HepG2 (cell line): ENCODE measurements at regions not wholly inside any gene's neighbourhood (a gene's known extent, or its start where the extent isn't known, plus 50 kb on each side); places are given as distances from the start of the nearest gene placed in this dataset.

Source experiments
- ATAC-seq: fragments of 200-7000 bp; cut with Tn5 transposase; 3 replicates; pipeline ENCODE4 v1.9.1; 2020; ENCODE audit warnings: mild to moderate bottlenecking, moderate library complexity
- BruUV-seq: library from RNA; stranded (reverse); fragments of 400-500 nt; replicated peaks from 2 replicates; lab custom pipeline; 2021; lab: Mats Ljungman, UMichigan
- CTCF ChIA-PET: fragments of 300-600 bp; formaldehyde crosslinking; extraction: SDS; loops from one replicate; lab custom pipeline; 2021; ENCODE audit warnings: low total read pairs, inconsistent platforms, low intra/inter-chr PET ratio; lab: Yijun Ruan, JAX
- POLR2A ChIA-PET: fragments of 350-600 bp; sonication (Branson Sonifier 250); formaldehyde crosslinking; loops from one replicate; lab custom pipeline; 2020; ENCODE audit warnings: antibody characterized with exemption, inconsistent platforms; lab: Yijun Ruan, JAX
- DNase-seq: peaks from one replicate; pipeline ENCODE4 v3.0.0-alpha.2; 2015; ENCODE audit warnings: low spot score
- FAIRE-seq: peaks from 3 replicates; lab custom pipeline; 2011; peaks lifted over from hg19 to GRCh38; lab: Jason Lieb, UNC
- H2AFZ ChIP-seq: one replicate; pipeline ENCODE4 v1.6.1; 2011; ENCODE audit warnings: low read length, inconsistent platforms
- H3K27ac ChIP-seq: fragments of 300-600 bp; 3 replicates; pipeline ENCODE4 v1.8.0; 2011; ENCODE audit warnings: mixed run types, mild to moderate bottlenecking, mixed read lengths, low read length, inconsistent platforms; ENCODE audit not compliant: insufficient read depth; ENCODE audit errors: extremely low read length
- H3K27me3 ChIP-seq, 2 experiments: fragments of 200-600 bp in 1 of 2; 2 replicates in 1 of 2; 3 replicates in 1 of 2; pipeline versions ENCODE4 v1.6.0 to v1.8.0; 2011; ENCODE audit warnings: low read length in 2 of 2, mild to moderate bottlenecking in 2 of 2, moderate library complexity in 2 of 2, inconsistent platforms in 1 of 2; ENCODE audit not compliant: insufficient read depth in 2 of 2, control insufficient read depth in 1 of 2
- H3K36me3 ChIP-seq, 2 experiments: fragments of 200-600 bp in 1 of 2; replicated peaks in 1 of 2; 2 replicates in 1 of 2; 3 replicates in 1 of 2; pipeline versions ENCODE4 v1.5.1 to v1.8.0; 2011; ENCODE audit warnings: low read length in 2 of 2, inconsistent platforms in 1 of 2; ENCODE audit not compliant: insufficient read depth in 2 of 2, control insufficient read depth in 1 of 2
- H3K4me1 ChIP-seq: 2 replicates; pipeline ENCODE4 v1.5.1; 2012; ENCODE audit warnings: low read length, inconsistent platforms; ENCODE audit not compliant: insufficient read depth
- H3K4me2 ChIP-seq: 2 replicates; pipeline ENCODE4 v1.6.0; 2011; ENCODE audit warnings: low read depth, low read length, inconsistent platforms
- H3K4me3 ChIP-seq, 3 experiments: fragments of 200-600 bp in 1 of 3; sonication (generic), shearing (Covaris generic) in 1 of 3; replicated peaks in 1 of 3; 2 replicates each; pipeline ENCODE4 v1.5.1; 2011 to 2016; ENCODE audit warnings: low read length in 3 of 3, inconsistent platforms in 2 of 3, low read depth in 2 of 3, mild to moderate bottlenecking in 2 of 3, control low read depth in 1 of 3, mixed read lengths in 1 of 3; ENCODE audit not compliant: insufficient read depth in 1 of 3
- H3K79me2 ChIP-seq: one replicate; pipeline ENCODE4 v1.6.1; 2011; ENCODE audit warnings: low read length, inconsistent platforms; ENCODE audit not compliant: insufficient read depth
- H3K9ac ChIP-seq: 2 replicates; pipeline ENCODE4 v1.6.0; 2011; ENCODE audit warnings: mild to moderate bottlenecking, low read depth, low read length, inconsistent platforms; ENCODE audit not compliant: insufficient read depth
- H3K9me3 ChIP-seq: 2 replicates; pipeline ENCODE4 v1.5.1; 2012; ENCODE audit warnings: mild to moderate bottlenecking, low read length
- H4K20me1 ChIP-seq: 2 replicates; pipeline ENCODE4 v1.6.0; 2011; ENCODE audit warnings: inconsistent platforms, mild to moderate bottlenecking, low read length, moderate library complexity; ENCODE audit not compliant: insufficient read depth
- RERE ChIP-seq: IDR thresholded peaks from 2 replicates; pipeline ENCODE4 v1.6.1; 2016; ENCODE audit warnings: low read depth, missing genetic modification reagents, missing compliant biosample characterization
- SRY ChIP-seq: sonication (generic); formaldehyde crosslinking; IDR thresholded peaks from 2 replicates; pipeline ENCODE4 v1.8.0; 2022; ENCODE audit warnings: mild to moderate bottlenecking, missing genetic modification reagents
- ZFAT ChIP-seq: sonication (generic); formaldehyde crosslinking; conservative IDR thresholded peaks from 2 replicates; pipeline ENCODE4 v1.8.1; 2023; ENCODE audit warnings: missing genetic modification reagents, inconsistent platforms
- ZMYM3 ChIP-seq: sonication (generic); formaldehyde crosslinking; IDR thresholded peaks from 2 replicates; pipeline ENCODE4 v1.5.1; 2020; ENCODE audit warnings: mild to moderate bottlenecking, missing genetic modification reagents
- ZNF558 ChIP-seq: sonication (generic); formaldehyde crosslinking; IDR thresholded peaks from 2 replicates; pipeline ENCODE4 v1.9.0; 2022; ENCODE audit warnings: mild to moderate bottlenecking, missing genetic modification reagents, borderline replicate concordance
- ZNF761 ChIP-seq: sonication (generic); formaldehyde crosslinking; conservative IDR thresholded peaks from 2 replicates; pipeline ENCODE4 v1.4.0; 2020; ENCODE audit warnings: mild to moderate bottlenecking, missing genetic modification reagents
- ZZZ3 ChIP-seq: sonication (generic); formaldehyde crosslinking; IDR thresholded peaks from 2 replicates; pipeline ENCODE4 v1.4.0; 2020; ENCODE audit warnings: missing genetic modification reagents, mild to moderate bottlenecking, borderline replicate concordance
- WGBS: methylation state at CpG from one replicate; pipeline ENCODE4 v1.1.6; 2017; ENCODE audit warnings: low lambda C conversion rate; 5-methylcytosine and 5-hydroxymethylcytosine counted together
- in situ Hi-C: cut with HindIII; loops from 2 replicates; pipeline ENCODE4 v1.10.0; 2017; ENCODE audit warnings: low pct_unique_long_range_greater_than_20kb; ENCODE audit not compliant: extremely low pct_ligation_motif_present
- intact Hi-C: fragments of 100-400 bp; cut with micrococcal nuclease; formaldehyde crosslinking; loops from one replicate; pipeline ENCODE4 v1.10.0; 2022; ENCODE audit not compliant: unreplicated experiment
- TF ChIP-seq, protein P1 (sequence below): sonication (generic); formaldehyde crosslinking; IDR thresholded peaks from 2 replicates; pipeline ENCODE4 v1.4.0; 2020; ENCODE audit warnings: missing genetic modification reagents
- TF ChIP-seq, protein P2 (sequence below): IDR thresholded peaks from 2 replicates; pipeline ENCODE4 v1.6.1; 2016
- TF ChIP-seq, protein P3 (sequence below): IDR thresholded peaks from 2 replicates; pipeline ENCODE4 v1.6.1; 2016; ENCODE audit warnings: missing compliant biosample characterization, missing genetic modification reagents, borderline replicate concordance

DNA sequence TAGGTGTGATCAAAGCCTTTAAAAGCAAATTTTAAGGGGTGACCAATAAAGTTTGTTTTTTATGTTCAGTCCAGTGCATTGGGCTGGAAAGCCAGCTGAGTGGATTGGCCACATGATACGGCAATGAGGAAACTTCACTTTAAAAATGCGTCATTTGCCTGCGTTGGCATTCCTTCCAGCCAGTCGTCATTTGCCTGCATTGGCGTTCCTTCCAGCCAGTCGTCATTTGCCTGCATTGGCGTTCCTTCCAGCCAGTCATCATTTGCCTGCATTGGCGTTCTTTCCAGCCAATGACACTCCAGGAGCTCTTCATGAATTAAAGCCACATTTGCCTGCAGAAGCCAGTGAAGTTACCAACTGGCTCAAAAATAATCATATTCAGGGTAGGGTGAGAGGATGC, 378.6 kb downstream of the SMOC2 start (continued):
- TF ChIP-seq RERE (CRISPR knock-in tag): no peak
- TF ChIP-seq, protein P1, sequence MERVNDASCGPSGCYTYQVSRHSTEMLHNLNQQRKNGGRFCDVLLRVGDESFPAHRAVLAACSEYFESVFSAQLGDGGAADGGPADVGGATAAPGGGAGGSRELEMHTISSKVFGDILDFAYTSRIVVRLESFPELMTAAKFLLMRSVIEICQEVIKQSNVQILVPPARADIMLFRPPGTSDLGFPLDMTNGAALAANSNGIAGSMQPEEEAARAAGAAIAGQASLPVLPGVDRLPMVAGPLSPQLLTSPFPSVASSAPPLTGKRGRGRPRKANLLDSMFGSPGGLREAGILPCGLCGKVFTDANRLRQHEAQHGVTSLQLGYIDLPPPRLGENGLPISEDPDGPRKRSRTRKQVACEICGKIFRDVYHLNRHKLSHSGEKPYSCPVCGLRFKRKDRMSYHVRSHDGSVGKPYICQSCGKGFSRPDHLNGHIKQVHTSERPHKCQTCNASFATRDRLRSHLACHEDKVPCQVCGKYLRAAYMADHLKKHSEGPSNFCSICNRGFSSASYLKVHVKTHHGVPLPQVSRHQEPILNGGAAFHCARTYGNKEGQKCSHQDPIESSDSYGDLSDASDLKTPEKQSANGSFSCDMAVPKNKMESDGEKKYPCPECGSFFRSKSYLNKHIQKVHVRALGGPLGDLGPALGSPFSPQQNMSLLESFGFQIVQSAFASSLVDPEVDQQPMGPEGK: no peak

GRCh38 chr6:168817558-168818159, 376.7 kb downstream of the SMOC2 start:
- no TSS peak for BruUV-seq
- DNase-seq (no peak), FAIRE-seq (no peak), ATAC-seq (no peak)
- ChIA-PET POLR2A (no interaction called here), CTCF (no interaction called here)
- Histone ChIP-seq H3K27me3 (peaks cover 2 to 27% of the 10 kb centered on the region in 2 experiments; a peak in 4 of 5 replicates), H3K79me2 (no peaks in the 10 kb centered on the region), H3K27ac (no peak overlapping the region), H4K20me1 (no peaks in the 10 kb centered on the region), H3K36me3 (no peaks in the 10 kb centered on the region), H3K4me1 (no peaks in the 10 kb centered on the region), H3K4me2 (no peak overlapping the region), H2AFZ (no peak overlapping the region), H3K9ac (no peak overlapping the region), H3K9me3 (no peaks in the 10 kb centered on the region), H3K4me3 (no peak overlapping the region)
- TF ChIP-seq SRY (CRISPR knock-in tag) (no peak), ZNF761 (CRISPR knock-in tag) (no peak), ZNF558 (CRISPR knock-in tag) (no peak), ZZZ3 (CRISPR knock-in tag) (no peak), ZMYM3 (no peak), ZFAT (CRISPR knock-in tag) (no peak)
- TF ChIP-seq, protein P2, sequence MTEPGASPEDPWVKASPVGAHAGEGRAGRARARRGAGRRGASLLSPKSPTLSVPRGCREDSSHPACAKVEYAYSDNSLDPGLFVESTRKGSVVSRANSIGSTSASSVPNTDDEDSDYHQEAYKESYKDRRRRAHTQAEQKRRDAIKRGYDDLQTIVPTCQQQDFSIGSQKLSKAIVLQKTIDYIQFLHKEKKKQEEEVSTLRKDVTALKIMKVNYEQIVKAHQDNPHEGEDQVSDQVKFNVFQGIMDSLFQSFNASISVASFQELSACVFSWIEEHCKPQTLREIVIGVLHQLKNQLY (CRISPR knock-in tag): no peak
- TF ChIP-seq, protein P3, sequence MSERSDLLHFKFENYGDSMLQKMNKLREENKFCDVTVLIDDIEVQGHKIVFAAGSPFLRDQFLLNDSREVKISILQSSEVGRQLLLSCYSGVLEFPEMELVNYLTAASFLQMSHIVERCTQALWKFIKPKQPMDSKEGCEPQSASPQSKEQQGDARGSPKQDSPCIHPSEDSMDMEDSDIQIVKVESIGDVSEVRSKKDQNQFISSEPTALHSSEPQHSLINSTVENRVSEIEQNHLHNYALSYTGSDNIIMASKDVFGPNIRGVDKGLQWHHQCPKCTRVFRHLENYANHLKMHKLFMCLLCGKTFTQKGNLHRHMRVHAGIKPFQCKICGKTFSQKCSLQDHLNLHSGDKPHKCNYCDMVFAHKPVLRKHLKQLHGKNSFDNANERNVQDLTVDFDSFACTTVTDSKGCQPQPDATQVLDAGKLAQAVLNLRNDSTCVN (CRISPR knock-in tag): no peak
- in situ Hi-C loops: no loop called here
- intact Hi-C loops: no loop called here
- WGBS: 0% methylated on average over 1 of the region's 1 CpG
